ENCODE measurements at regions not wholly inside any gene's neighbourhood (a gene's known extent, or its start where the extent isn't known, plus 50 kb on each side); places are given as distances from the start of the nearest gene placed in this dataset.
A peak's percentile ranks its signal among the peaks of the same experiment; 100 is the strongest.
"Not testable (repeated sequence)": the region's sequence is repeated elsewhere in the genome, so short reads cannot be mapped to it uniquely, and the experiment has no call there.

GRCh38 chr6:168177103-168177891 is 98.3 kb upstream of the FRMD1 start:
- no peak for DNase-seq (ENCODE audit: low spot score)

- no peak for DNase-seq (ENCODE audit: low spot score)
Observed at GRCh38 chr6:168171673-168172353, 92.8 kb upstream of the FRMD1 start.

- no peak for DNase-seq (ENCODE audit: low spot score)
Observed at GRCh38 chr6:168170841-168171601, 92.0 kb upstream of the FRMD1 start.

GRCh38 chr6:168169624-168170023 is 90.6 kb upstream of the FRMD1 start:
- DNase-seq (ENCODE audit: low spot score) = no peak

GRCh38 chr6:168168936-168169335 is 89.9 kb upstream of the FRMD1 start:
- DNase-seq (ENCODE audit: low spot score) = not testable (repeated sequence)

- DNase-seq (ENCODE audit: low spot score) = not testable (repeated sequence)
Observed at GRCh38 chr6:168168330-168168729, 89.3 kb upstream of the FRMD1 start.

- no peak for DNase-seq (ENCODE audit: low spot score)
Observed at GRCh38 chr6:168167431-168168315, 88.7 kb upstream of the FRMD1 start.

- DNase-seq (ENCODE audit: low spot score) = no peak
Observed at GRCh38 chr6:168166627-168167026, 87.6 kb upstream of the FRMD1 start.

- no peak for DNase-seq (ENCODE audit: low spot score)
Observed at GRCh38 chr6:168165891-168166290, 86.9 kb upstream of the FRMD1 start.

GRCh38 chr6:168165373-168165772 is 86.4 kb upstream of the FRMD1 start:
- DNase-seq (ENCODE audit: low spot score) = no peak

- no peak for DNase-seq (ENCODE audit: low spot score)
Observed at GRCh38 chr6:168164462-168165061, 85.5 kb upstream of the FRMD1 start.

- DNase-seq (ENCODE audit: low spot score) = no peak
Observed at GRCh38 chr6:168163096-168163731, 84.2 kb upstream of the FRMD1 start.

- DNase-seq (ENCODE audit: low spot score) = no peak
Observed at GRCh38 chr6:168162366-168162765, 83.4 kb upstream of the FRMD1 start.

GRCh38 chr6:168161371-168161750 is 82.3 kb upstream of the FRMD1 start:
- no peak for DNase-seq (ENCODE audit: low spot score)

- no peak for DNase-seq (ENCODE audit: low spot score)
Observed at GRCh38 chr6:168160506-168161370, 81.7 kb upstream of the FRMD1 start.

- DNase-seq (ENCODE audit: low spot score) = no peak
Observed at GRCh38 chr6:168159506-168159905, 80.5 kb upstream of the FRMD1 start.

GRCh38 chr6:168158980-168159349 is 80.0 kb upstream of the FRMD1 start:
- no peak for DNase-seq (ENCODE audit: low spot score)

- DNase-seq (ENCODE audit: low spot score) = peak; percentile 14
Observed at GRCh38 chr6:168158213-168158979, 79.4 kb upstream of the FRMD1 start.

Data from kidney tubule cell (primary cell).